Stimulated activated CD8-positive, alpha-beta memory T cell treated with anti-CD3 and anti-CD28 coated beads, Interleukin-2, amount 100 ng/mL, for 1 hour (primary cell): ENCODE measurements at regions not wholly inside any gene's neighbourhood (a gene's known extent, or its start where the extent isn't known, plus 50 kb on each side); places are given as distances from the start of the nearest gene placed in this dataset.
"Not testable (repeated sequence)": the region's sequence is repeated elsewhere in the genome, so short reads cannot be mapped to it uniquely, and the experiment has no call there.

Experiments
- DNase-seq, 2 donors: peaks; one replicate each; pipeline ENCODE4 v3.0.0-alpha.2; 2020; ENCODE audit warnings: low read depth in 2 of 2

DNA sequence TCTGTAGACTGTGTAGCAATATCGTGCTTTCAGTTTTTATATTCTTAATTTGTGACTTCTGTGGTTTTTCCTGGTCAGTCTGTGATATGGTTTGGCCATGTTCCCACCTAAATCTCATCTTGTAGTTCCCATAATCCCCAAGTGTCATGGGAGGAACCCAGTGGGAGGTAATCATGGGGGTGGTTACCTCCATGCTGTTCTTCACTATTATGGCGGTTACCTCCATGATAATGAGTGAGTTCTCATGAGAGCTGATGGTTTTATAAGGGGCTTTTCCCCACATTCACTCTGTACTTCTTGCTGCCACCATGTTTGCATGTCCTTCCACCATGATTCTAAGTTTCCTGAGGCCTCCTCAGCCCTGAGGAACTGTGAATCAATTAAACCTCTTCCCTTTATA lies 169.8 kb downstream of the LEPR start:
- no peak for DNase-seq

DNA sequence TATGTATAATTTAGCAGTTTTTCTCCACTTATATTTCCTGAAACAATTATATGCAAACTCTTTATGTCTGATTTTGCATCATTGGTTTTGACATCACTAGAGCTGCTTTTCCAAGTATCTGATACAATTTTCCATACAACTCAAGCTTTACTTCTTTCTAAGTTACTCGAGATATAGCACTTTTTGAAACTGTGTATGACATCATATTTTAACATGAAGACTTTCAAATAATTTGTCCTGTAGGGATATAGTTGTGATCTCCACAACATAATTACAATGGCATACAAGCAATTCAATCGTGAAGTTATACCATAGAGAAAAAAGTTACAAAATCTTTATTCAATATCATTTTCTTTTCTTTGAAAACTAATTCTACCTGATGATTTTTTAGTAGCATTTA lies 173.0 kb downstream of the LEPR start:
- no peak for DNase-seq

DNA sequence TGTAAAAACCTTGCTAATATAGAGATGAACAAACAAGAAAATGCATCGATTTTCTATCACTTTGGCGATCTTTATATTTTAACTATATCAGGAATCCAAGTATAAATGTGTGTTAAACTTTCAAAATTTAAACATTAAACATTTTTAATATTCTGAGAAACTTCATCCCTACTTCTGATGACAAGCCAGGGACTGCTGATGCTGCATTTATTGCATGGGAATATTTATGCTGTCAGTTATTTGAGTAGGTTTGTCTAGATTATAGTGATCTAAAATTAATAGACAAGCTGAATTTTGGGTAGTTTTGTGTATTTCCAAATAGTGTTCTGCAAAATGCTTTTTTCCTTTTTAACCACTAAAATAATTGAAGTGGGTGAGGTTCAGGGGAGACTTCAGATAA lies 175.3 kb downstream of the LEPR start:
- DNase-seq: no peak

DNA sequence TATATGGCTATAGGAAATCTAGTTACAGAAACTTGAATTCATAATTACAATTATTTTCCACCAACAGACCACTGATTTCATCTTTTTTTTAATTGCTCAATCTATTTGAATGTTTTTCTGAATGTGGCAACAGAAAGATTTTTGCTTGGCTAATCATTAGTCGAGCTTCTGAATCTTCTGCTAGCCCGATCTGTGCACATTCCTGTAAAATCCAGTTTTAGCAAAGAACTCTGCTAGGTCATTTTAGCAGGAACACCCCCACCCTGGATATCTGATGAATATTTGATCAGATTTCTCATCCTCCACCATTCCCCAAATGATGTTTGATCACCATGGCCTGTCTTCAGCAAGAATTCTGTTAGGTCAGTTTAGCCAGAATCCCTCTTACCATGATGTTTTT lies 176.3 kb downstream of the LEPR start:
- DNase-seq: no peak

DNA sequence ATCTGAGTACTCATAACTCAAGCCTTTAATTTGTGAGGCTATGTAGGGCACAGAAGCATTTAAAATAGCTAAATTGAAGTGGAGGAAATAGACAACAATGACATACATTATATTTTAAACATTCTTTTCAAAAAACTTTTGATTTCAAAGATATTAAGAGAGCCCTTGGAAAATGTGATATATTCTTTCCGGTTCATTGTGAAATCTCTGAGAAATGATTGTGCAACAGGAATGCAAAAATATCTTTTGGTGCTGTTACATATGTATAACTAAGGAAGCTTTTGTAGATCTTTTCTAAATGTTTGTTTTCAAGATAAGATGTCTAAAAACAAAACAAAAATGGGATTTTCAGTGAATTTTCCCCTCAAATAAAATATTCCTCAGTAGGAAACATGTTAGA lies 185.2 kb downstream of the LEPR start:
- no peak for DNase-seq

DNA sequence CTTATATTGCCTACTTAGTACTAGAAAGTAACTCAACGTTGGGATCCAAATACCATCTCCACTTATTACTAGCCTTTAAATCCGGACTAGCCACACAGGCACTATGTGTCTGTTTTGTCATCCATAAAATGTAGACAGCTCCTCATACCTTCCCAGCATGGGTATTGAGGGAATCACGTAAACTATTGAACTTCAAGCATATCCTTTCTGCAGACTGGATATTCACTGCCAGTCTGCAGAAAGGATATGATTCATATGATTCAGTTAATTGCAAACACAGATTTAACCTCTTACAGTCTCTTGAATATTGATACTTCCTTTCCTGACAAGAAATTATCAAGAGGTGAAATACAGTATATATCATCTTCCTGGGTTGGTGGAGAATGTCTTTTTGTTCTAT lies 186.0 kb downstream of the LEPR start:
- no peak for DNase-seq

DNA sequence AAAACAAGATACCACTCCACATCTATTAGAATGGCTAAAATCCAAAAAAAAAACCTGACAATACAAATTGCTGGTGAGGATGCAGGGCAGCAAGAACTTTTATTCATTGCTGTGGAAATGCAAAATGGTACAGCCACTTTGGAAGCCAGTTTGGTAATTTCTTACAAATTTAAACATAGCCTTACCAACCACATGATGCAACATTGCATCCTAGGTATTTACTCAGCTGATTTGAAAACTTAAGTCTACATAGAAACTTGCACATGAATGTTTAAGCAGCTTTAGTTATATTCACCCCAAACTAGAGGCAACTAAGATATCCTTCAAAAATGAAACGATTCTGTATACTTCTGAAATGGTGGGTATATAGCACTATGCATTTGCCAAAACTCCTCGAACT lies 178.8 kb upstream of the PDE4B start:
- DNase-seq: no peak

DNA sequence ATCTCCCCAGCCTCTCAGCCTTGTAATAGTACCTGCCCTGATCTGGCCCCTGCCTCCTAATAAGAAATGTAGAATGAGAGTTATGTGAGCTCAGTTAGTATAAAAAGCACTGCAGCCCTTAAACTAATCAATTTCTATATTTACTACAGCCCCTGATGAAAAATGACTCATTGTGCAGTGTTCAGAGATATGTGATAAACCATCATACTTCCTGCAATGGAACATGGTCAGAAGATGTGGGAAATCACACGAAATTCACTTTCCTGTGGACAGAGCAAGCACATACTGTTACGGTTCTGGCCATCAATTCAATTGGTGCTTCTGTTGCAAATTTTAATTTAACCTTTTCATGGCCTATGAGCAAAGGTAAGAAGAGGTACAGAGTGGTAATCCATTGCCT lies 176.8 kb upstream of the PDE4B start:
- no peak for DNase-seq

DNA sequence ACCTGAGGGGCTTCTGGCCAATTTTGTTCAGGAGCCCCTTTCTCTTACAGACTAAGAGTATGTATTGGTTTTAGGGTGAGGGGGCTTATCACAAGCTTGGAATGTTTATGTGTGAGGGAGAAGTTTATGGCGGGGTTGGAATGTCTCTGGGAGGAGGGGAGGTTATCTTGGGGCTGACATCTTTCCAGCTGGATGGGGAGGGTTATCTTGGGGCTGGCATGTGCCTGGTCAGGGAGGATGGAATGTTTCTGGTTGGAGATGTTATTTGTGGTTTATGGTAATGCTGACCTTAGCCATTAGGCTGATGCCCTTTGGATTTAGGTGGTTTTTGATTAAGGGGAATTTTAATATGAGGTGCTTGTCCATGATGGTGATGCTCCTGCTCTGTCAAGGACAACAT lies 171.0 kb upstream of the PDE4B start:
- not testable (repeated sequence) for DNase-seq

DNA sequence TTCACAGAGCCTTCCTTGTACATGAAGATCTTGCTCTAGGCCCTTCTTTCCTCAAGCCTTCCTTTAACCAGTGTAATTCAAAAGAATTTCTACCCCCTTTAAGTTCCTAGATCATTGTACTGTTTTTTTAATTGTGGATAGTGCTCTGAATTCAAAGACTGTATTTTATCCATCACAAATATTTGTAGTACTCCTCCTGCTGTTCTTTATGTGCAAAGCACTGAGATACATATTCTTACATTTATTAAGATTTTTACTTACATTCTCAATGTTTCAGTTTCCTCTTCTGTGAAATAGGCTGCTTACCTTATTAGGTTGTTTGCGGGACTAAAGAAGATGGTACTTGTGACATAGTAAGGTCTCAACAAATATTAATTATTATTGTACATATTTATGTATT lies 168.8 kb upstream of the PDE4B start:
- no peak for DNase-seq

DNA sequence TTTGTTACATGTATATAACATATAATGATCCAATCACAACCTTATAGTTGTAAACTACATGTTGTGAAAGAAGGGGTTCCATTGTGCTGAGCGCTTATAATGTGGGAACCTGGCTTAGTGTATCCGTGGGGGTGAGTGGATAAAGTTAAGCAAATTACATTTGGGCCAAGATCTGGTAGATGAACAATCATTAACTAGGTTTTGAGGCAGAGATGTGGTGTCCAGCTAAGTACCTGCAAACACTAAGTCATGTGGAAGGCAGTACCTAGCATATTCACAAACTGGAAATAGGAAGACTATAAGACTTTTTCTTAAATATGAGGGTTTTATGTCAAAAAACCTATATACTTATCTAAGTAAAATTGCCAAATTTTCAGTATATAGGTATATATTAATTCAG lies 167.2 kb upstream of the PDE4B start:
- DNase-seq: no peak

DNA sequence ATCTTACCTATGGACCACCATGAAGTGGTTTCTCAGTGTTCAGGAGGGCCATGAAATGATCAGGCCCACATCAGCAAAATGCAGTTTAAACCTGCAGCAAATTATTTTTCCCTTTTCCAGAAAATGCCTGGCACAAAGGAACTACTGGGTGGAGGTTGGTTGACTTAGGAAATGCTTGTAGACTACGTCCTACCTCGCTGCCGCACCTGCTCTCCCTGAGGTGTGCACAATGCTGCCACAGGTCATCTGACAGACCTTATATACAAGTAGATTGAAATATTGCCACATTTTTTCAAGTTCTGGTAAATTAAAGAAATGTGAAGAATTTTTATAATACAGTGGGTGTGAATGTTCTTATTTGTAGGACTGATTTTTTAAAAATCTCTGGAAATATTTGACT lies 166.7 kb upstream of the PDE4B start:
- DNase-seq: no peak

DNA sequence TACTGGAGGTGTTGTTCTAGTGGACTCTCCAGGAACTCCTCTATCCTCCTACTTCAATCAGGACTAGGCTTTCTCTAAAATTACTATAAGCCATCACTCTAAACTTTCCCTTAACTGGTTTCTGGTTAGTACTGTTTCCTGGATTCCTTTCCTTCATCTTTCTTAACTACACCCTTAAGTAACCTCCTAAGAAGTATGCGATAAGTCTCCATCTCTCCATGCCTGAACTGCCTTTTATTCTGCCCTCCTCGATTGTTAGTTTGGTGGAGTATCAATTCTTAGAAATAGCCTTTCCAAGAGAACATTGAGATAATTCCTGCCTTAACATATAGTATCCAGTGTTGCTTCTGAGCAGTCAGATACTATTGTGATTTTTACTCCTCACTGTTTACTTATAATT lies 162.9 kb upstream of the PDE4B start:
- DNase-seq: no peak

DNA sequence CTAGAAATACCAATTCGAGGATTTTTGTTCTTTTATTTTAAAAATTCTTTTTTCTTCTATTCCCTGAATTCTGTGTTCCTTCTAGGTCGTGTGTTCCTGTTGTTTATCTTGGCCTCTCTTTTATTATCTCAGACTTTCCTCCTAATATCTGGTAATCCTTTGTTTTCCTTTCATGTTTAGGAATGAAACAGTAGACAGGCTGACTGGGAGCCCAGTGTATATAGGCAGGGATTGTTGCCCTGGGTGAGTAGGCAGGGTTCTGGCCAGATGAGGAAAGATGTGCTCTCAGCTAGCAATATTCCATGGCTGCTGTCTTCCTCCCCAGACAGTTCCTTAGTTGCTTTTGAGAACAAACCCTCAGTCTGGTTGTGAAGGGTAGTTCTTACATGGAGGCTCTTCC lies 161.8 kb upstream of the PDE4B start:
- DNase-seq: no peak

DNA sequence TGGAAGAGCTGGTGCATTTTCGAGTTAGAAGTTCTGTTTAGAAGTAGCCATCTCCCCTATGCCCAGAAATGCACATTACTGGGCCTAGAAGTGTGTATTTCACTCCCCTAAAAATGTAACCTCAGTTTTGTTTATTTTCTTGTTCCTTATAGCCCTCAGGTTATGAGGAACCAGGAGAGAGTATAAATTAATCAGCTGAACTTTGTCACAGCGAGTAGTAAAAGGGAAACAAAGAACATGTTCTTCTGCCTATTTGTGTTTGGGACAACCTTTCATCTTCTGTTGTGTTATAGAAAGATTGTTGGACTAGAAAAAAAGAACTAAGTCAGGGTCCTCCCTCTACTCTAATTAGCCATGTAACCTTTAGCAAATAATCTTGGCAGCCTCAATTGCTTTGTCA lies 160.5 kb upstream of the PDE4B start:
- no peak for DNase-seq

DNA sequence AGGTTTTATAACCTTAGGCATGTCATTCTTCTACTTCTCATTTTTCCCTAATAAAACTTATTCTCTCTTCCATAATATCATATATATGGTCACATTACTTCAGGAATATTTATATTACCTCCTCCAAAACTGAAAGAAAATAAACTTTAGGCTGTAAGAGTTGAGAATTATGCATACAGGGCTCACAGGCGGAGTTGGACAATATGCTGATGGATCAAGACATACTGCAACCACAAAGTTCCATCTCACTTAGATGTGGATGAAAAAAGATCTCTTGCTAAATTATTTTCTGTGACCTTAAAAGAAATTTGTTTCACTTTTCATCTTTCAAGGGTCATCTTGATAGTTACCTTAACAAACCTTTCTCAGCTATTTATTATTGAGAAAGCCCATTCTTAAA lies 152.6 kb upstream of the PDE4B start:
- no peak for DNase-seq

DNA sequence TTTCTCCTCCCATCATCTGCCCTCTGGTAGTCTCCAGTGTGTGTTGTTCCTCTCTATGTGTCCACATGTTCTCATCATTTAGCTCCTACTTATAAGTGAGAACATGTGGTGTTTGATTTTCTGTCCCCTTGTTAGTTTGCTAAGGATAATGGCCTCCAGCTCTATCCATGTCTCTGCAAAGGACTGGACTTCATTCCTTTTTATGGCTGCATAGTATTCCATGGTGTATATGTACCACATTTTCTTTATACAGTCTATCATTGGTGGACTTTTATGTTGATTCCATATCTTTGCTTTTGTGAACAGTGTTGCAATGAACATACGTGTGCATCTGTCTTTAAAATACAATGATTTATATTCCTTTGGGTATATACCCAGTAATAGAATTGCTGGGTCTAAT lies 143.5 kb upstream of the PDE4B start:
- not testable (repeated sequence) for DNase-seq

DNA sequence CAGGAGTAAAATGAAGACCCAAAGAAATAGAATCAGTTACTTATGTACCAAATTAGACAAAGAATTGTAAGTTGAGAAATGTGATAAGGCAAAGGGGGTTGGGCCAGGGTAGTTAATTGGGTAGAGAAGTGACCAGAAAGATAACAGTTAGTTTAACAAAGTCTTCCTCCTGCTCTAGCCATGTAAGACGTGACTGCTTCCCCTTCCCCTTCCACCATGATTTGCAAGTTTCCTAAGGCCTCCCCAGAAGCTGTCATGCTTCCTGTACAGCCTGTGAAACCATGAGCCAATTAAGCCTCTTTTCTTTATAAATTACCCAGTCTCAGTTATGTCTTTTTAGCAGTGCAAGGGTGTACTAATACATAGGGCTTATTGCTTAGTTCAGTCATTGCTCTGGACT lies 142.0 kb upstream of the PDE4B start:
- no peak for DNase-seq

DNA sequence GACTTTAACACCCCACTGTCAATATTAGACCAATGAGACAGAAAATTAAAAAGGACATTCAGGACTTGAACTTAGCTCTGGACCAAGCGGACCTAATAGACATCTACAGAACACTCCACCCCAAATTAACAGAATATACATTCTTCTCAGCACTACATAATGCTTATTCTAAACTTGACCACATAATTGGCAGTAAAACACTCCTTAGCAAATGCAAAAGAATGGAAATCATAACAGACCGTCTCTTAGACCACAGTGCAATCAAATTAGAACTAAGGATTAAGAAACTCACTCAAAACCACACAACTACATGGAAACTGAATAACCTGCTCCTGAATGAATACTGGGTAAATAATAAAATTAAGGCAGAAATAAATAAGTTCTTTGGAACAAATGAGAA lies 138.2 kb upstream of the PDE4B start:
- not testable (repeated sequence) for DNase-seq

DNA sequence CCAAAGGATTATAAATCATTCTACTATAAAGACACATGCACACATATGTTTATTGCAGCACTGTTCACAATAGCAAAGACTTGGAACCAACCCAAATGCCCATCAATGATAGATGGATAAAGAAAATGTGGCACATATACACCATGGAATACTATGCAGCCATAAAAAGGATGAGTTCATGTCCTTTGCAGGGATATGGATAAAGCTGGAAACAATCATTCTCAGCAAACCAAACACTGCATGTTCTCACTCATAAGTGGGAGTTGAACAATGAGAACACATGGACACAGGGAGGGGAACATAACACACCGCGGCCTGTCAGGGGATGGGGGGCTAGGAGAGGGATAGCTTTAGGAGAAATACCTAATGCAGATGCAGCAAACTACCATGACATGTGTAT lies 135.1 kb upstream of the PDE4B start:
- not testable (repeated sequence) for DNase-seq

DNA sequence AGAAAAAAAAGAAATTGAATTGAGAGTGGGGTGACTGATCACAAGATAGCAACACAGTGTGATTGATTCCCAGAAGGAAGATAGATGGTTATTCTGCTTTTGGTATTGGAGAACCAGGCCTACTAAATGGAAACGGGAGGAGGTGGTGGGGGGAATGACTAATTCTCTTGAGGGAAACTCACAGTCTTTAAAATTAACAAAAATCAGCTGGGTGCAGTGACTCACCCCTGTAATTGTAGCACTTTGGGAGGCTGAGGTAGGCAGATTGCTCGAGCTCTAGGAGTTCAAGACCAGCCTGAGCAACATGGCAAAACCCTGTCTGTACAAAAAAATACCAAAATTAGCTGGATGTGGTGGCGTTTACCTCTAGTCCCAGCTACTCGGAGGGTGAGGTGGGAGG lies 134.6 kb upstream of the PDE4B start:
- DNase-seq: no peak

DNA sequence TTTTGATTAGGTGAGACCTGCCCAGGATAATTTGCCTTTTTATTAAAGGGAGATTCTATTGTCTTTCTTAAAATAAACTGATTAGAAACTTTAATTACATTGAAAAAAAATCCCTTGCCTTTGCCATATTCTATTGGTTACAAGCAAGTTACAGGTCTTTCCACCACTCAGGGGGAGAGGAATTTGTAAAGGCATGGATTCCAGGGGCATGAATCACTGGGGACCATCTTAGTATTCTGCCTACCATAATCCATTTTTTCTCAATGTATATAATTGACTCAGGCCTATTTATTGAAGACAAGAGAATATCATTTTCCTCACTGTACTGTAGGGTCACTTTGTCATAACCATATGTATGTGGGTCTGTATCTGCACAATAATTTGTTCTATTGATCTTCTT lies 124.3 kb upstream of the PDE4B start:
- no peak for DNase-seq

DNA sequence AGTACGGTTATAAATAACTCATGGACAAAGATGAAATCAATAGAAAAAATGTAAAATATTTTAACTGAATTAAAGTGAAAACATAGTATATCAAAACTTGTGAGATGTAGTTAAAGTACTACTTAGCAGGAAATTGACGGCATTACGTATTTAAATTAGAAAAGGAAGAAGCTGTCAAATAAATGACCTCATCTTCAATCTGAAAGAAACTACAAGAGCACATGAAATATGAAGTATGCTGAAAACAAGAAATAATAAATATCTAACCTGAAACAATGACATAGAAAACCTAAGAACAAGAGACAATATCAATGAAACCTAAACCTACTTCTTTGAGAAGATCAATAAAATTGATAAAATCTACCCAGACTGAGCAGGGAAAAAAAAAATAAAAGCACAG lies 122.2 kb upstream of the PDE4B start:
- no peak for DNase-seq

DNA sequence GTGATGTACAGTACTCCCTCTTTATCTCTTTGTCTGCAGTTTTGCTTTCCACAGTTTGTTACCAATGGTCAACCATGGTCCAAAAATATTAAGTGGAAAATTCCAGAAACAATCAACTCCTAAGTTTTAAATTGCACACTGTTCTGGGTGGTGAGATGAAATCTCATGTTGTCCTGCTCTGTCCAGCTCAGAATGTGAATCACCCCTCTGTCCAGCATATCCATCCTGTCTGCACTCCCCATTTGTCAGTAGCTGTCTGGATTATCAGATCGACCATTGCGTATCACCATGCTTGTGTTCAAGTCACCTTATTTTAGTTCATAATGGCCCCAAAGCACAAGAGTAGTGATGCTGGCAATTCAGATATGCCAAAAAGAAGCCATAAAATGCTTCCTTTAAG lies 118.2 kb upstream of the PDE4B start:
- DNase-seq: no peak

DNA sequence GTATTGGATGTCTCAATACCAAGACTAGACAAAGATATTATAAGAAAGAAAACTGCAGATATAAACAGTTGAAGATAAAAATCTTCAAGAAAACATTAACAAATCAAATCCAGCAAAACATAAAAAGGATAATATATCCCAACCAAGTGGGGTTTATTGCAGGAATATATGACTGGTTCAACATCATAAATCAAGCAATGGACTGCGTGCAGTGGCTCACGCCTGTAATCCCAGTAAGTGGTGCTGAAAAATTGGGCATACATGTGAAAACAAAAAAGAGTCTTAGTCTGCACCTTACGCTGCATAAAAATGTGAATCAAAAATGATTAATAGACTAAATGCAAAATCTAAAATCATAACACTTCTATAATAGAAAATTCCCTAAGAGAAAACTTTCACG lies 112.9 kb upstream of the PDE4B start:
- DNase-seq: no peak
